Keratinocyte (primary cell): ENCODE measurements at regions not wholly inside any gene's neighbourhood (a gene's known extent, or its start where the extent isn't known, plus 50 kb on each side); places are given as distances from the start of the nearest gene placed in this dataset.

Source experiments
- DNase-seq: peaks from one replicate; pipeline ENCODE4 v3.0.0-alpha.2; 2011; ENCODE audit warnings: low read depth, missing footprints, low spot score
- FAIRE-seq: peaks from 2 replicates; lab custom pipeline; 2011; peaks lifted over from hg19 to GRCh38; lab: Jason Lieb, UNC
- H2AFZ ChIP-seq: 2 replicates; pipeline ENCODE4 v1.6.0; 2012; ENCODE audit warnings: low read length, control low read depth, inconsistent platforms; ENCODE audit not compliant: control insufficient read depth
- H3K27ac ChIP-seq: 2 replicates; pipeline ENCODE4 v1.5.1; 2011; ENCODE audit warnings: low read length; ENCODE audit not compliant: control insufficient read depth, insufficient read depth
- H3K27me3 ChIP-seq: 3 replicates; pipeline ENCODE4 v1.6.0; 2011; ENCODE audit warnings: low read length; ENCODE audit not compliant: control insufficient read depth, insufficient read depth; ENCODE audit errors: extremely low read depth
- H3K36me3 ChIP-seq, 2 experiments: 2 replicates in 1 of 2; 3 replicates in 1 of 2; pipeline ENCODE4 v1.5.1; 2011; ENCODE audit warnings: low read length in 2 of 2, mild to moderate bottlenecking in 1 of 2; ENCODE audit not compliant: control insufficient read depth in 2 of 2, insufficient read depth in 2 of 2; ENCODE audit errors: extremely low read depth in 1 of 2
- H3K4me1 ChIP-seq: 3 replicates; pipeline ENCODE4 v1.5.1; 2011; ENCODE audit warnings: low read length; ENCODE audit not compliant: control insufficient read depth, insufficient read depth; ENCODE audit errors: extremely low read depth
- H3K4me2 ChIP-seq: 3 replicates; pipeline ENCODE4 v1.6.0; 2011; ENCODE audit warnings: low read depth, low read length; ENCODE audit not compliant: control insufficient read depth, insufficient read depth; ENCODE audit errors: extremely low read depth
- H3K4me3 ChIP-seq, 3 experiments: fragments of 200-600 bp in 1 of 3; sonication (generic) in 1 of 3; 2 replicates in 2 of 3; 3 replicates in 1 of 3; pipeline ENCODE4 v1.5.1; 2011 to 2016; ENCODE audit warnings: low read length in 3 of 3, mild to moderate bottlenecking in 3 of 3, control low read depth in 2 of 3, inconsistent platforms in 1 of 3, low read depth in 1 of 3, mixed read lengths in 1 of 3, mixed run types in 1 of 3, moderate library complexity in 1 of 3; ENCODE audit not compliant: control insufficient read depth in 2 of 3, insufficient read depth in 2 of 3; ENCODE audit errors: extremely low read depth in 1 of 3
- H3K79me2 ChIP-seq: 2 replicates; pipeline ENCODE4 v1.6.0; 2012; ENCODE audit warnings: low read length; ENCODE audit not compliant: control insufficient read depth, insufficient read depth
- H3K9ac ChIP-seq: 3 replicates; pipeline ENCODE4 v1.6.0; 2011; ENCODE audit warnings: low read length; ENCODE audit not compliant: control insufficient read depth, insufficient read depth; ENCODE audit errors: extremely low read depth
- H3K9me1 ChIP-seq: 3 replicates; pipeline ENCODE4 v1.6.0; 2011; ENCODE audit warnings: low read length; ENCODE audit not compliant: control insufficient read depth, insufficient read depth; ENCODE audit errors: extremely low read depth
- H3K9me3 ChIP-seq: 2 replicates; pipeline ENCODE4 v1.5.1; 2012; ENCODE audit warnings: low read depth, low read length; ENCODE audit not compliant: control insufficient read depth
- H4K20me1 ChIP-seq: 3 replicates; pipeline ENCODE4 v1.6.0; 2011; ENCODE audit warnings: low read length; ENCODE audit not compliant: control insufficient read depth, insufficient read depth; ENCODE audit errors: extremely low read depth
- EZH2 ChIP-seq: IDR thresholded peaks from one replicate; pipeline ENCODE4 v1.6.1; 2012; ENCODE audit warnings: inconsistent platforms, mild to moderate bottlenecking, low read length, moderate library complexity
- dilution Hi-C: fragments of 300-500 bp; cut with MboI; formaldehyde crosslinking; loops from one replicate; pipeline ENCODE4 v1.7.0; 2020; ENCODE audit warnings: low sequenced_read_pairs; ENCODE audit not compliant: extremely low pct_ligation_motif_present
- TF ChIP-seq, protein P1 (sequence below), 3 experiments: IDR thresholded peaks in 1 of 3; conservative IDR thresholded peaks in 1 of 3; optimal IDR thresholded peaks in 1 of 3; 2 replicates in 2 of 3; 3 replicates in 1 of 3; pipeline versions ENCODE3 to v1.5.1; 2011; ENCODE audit warnings: low read length in 3 of 3, mild to moderate bottlenecking in 3 of 3, moderate library complexity in 2 of 3, control low read depth in 1 of 3, inconsistent platforms in 1 of 3; ENCODE audit not compliant: insufficient read depth in 2 of 3; ENCODE audit errors: extremely low read depth in 1 of 3

GRCh38 chr3:135558906-135559305 is 406.6 kb upstream of the PPP2R3A start:
- Histone ChIP-seq H3K4me2 (no peak overlapping the region), H3K36me3 (no peaks in the 10 kb centered on the region), H3K79me2 (no peaks in the 10 kb centered on the region), H3K4me1 (no peaks in the 10 kb centered on the region), H3K9me3 (no peaks in the 10 kb centered on the region), H3K9me1 (no peaks in the 10 kb centered on the region), H4K20me1 (no peaks in the 10 kb centered on the region), H3K27ac (no peak overlapping the region), H3K4me3 (no peak overlapping the region), H2AFZ (no peak overlapping the region), H3K9ac (no peak overlapping the region), H3K27me3 (no peaks in the 10 kb centered on the region)
- DNase-seq (no peak), FAIRE-seq (no peak)
- TF ChIP-seq EZH2 = no peak
- TF ChIP-seq, protein P1, sequence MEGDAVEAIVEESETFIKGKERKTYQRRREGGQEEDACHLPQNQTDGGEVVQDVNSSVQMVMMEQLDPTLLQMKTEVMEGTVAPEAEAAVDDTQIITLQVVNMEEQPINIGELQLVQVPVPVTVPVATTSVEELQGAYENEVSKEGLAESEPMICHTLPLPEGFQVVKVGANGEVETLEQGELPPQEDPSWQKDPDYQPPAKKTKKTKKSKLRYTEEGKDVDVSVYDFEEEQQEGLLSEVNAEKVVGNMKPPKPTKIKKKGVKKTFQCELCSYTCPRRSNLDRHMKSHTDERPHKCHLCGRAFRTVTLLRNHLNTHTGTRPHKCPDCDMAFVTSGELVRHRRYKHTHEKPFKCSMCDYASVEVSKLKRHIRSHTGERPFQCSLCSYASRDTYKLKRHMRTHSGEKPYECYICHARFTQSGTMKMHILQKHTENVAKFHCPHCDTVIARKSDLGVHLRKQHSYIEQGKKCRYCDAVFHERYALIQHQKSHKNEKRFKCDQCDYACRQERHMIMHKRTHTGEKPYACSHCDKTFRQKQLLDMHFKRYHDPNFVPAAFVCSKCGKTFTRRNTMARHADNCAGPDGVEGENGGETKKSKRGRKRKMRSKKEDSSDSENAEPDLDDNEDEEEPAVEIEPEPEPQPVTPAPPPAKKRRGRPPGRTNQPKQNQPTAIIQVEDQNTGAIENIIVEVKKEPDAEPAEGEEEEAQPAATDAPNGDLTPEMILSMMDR (optimal IDR thresholded peaks at IDR 0.05 in 1 of 3, IDR thresholded peaks at IDR 0.05 in 1 of 3, conservative IDR thresholded peaks at IDR 0.05 in 1 of 3; ENCODE audit: extremely low read depth in 1 of 3, insufficient read depth in 2 of 3, low read length in 3 of 3) = no peak
- dilution Hi-C loops = no loop called here

GRCh38 chr3:135559802-135560201 is 405.7 kb upstream of the PPP2R3A start:
- Histone ChIP-seq H3K36me3 (no peaks in the 10 kb centered on the region), H3K27ac (no peak overlapping the region), H3K27me3 (no peaks in the 10 kb centered on the region), H3K9ac (no peak overlapping the region), H2AFZ (no peak overlapping the region), H4K20me1 (no peaks in the 10 kb centered on the region), H3K9me1 (no peaks in the 10 kb centered on the region), H3K4me3 (no peak overlapping the region), H3K79me2 (no peaks in the 10 kb centered on the region), H3K4me2 (no peak overlapping the region), H3K4me1 (no peaks in the 10 kb centered on the region), H3K9me3 (no peaks in the 10 kb centered on the region)
- DNase-seq (no peak), FAIRE-seq (no peak)
- no peak for TF ChIP-seq EZH2
- TF ChIP-seq, protein P1 (optimal IDR thresholded peaks at IDR 0.05 in 1 of 3, IDR thresholded peaks at IDR 0.05 in 1 of 3, conservative IDR thresholded peaks at IDR 0.05 in 1 of 3; ENCODE audit: extremely low read depth in 1 of 3, insufficient read depth in 2 of 3, low read length in 3 of 3) = no peak
- dilution Hi-C loops = no loop called here
